ENCODE measurements at regions not wholly inside any gene's neighbourhood (a gene's known extent, or its start where the extent isn't known, plus 50 kb on each side); places are given as distances from the start of the nearest gene placed in this dataset.
"Not testable (repeated sequence)": the region's sequence is repeated elsewhere in the genome, so short reads cannot be mapped to it uniquely, and the experiment has no call there.

DNA sequence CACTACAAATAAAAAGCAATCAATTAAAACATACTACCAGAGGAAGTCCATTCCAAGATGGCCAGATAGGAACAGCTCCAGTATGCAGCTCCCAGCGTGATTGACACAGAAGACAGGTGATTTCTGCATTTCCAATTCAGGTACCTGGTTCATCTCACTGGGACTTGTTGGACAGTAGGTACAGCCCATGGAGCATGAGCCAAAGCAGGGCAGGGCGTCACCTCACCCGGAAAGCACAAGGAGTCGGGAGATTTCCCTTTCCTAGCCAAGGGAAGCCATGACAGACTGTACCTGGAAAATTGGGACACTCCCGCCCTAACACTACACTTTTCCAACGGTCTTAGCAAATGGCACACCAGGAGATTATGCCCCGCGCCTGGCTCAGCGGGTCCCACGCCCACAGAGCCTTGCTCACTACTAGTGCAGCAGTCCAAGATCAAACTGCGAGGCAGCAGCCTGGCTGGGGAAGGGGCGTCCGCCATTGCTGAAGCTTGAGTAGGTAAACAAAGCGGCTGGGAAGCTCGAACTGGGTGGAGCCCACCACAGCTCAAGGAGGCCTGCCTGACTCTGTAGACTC lies 106.0 kb downstream of the BUD13 start:
- DNase-seq, result not testable (repeated sequence)

DNA sequence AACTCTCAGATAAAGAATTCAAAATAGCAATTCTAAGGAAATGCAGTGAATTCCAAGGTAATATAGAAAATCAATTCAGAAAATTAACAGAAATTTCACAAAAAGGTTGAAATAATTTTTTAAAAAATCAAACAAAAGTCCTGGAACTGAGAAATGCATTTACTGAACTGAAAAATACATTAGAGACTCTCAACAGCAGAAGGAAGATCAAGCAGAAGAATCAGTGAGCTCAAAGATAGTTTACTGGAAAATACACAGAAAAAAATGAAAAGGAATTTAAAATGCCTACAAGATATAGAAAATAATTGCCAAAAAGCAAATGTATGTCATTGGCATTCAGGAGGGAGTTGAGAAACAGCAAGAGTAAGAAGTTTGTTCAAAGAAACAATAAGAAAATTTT lies 107.3 kb downstream of the BUD13 start:
- no peak for DNase-seq

DNA sequence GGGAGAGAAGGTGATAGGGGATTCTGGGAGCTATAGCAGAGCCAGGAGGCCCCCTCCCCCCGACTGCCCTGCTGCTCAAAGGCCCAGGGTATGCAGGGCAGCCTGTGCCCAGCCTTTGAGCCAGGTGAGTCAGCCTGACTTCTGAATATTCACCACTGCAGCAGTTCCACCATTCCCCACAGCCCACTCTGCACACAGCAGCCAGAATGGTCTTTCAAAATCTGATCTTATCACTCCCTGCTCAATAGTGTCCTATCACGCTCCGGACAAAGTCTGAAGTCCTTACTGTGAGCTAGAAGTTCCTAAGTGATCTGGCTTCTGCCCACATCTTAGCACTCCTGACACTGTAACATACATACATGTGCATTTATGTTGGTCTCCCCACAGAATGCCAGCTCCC lies 111.7 kb downstream of the BUD13 start:
- no peak for DNase-seq

DNA sequence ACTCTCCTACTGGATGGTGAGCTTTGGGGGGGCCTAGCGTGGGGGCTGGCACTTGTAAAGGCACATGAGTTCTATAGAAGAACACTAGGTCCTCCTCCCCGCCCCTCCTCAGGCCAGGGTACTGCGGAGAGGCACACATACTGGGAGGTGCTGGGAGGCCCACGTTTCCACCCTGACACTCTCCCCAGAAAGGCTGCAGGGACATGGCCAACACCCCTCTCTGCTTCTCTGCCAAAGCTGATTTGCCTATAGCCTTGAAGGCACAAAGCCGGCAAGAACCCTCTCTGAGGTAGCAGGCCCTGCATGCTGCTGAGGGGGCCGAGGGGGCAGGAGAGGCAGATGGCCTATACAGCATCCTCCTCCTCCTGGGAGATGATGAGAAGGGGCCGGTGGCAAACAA lies 112.8 kb downstream of the BUD13 start:
- no peak for DNase-seq

DNA sequence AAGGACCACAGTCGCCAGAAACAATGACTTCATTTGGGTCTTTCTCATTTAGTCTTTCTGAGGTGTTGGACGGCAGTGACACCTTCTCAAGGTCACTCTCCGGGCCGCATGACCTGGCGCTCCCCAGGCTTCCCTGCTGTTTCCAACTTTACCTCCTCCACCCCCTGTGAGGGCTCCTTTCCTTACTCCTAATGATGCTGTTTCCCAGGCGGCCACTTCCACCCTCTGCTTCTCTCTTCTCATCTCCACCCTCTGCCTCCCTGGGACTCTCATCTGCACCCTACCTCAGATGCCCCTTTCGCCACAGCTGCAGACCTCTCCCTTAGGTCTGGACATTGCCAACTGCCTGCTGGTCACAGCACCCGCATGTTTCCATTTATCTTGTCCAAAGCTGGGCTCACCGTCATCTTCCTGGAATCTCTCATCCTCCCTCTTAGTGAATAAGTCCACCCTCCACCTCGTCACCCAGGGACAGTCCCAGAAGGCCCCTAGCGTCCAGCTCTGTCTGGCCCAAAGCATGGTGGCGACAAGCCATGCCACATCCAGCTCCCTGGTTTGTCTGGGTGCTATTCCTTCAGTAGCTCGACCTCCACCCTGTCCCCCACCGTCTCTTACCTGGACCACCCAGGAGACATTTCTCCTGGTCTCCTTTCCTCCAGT lies 113.8 kb downstream of the BUD13 start:
- no peak for DNase-seq

DNA sequence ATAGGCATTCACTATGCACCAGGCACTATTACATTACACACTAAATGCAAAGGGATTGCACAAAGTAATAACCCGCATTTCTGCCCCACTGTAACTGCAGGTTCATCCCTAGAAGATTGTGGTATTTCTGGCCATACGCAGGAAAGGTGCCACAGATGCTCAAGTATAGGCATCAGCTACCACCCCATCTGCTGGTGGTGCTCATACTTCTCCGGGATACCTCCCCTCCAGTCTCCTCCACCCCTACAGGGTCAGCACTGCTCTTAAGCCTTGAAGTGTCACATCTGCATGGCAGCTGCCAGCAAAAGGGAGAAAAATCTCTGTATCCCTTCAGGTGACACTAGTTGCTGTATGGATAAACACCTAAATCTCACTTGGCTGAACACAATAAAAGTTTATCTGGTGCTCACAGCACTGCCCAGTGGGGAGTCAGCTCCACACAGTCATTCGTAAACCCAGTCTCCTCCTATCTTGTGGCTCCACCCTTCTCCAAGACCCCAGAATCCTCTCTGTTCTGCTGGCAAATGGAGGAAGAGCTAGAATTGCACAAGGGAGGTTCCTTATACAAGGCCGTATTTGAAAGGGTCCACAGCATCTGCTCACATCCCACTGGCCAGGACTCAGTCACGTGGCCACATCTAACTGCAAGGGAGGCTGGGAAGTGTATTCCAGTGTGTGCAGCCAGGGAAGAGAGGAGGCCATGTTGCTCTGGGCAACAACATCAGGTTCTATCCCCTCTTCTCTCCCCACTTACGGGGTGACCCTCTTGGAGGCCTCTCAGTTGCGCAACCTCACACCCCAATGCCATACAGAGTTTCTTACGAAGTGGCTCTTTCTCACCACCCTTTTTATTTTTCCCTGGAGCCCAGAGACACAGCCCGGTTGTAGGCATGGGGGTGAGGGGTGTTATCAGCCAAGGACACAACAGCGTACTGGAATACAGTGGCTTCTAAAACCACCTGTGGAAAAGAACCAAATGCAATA lies 114.7 kb downstream of the BUD13 start:
- no peak for DNase-seq

DNA sequence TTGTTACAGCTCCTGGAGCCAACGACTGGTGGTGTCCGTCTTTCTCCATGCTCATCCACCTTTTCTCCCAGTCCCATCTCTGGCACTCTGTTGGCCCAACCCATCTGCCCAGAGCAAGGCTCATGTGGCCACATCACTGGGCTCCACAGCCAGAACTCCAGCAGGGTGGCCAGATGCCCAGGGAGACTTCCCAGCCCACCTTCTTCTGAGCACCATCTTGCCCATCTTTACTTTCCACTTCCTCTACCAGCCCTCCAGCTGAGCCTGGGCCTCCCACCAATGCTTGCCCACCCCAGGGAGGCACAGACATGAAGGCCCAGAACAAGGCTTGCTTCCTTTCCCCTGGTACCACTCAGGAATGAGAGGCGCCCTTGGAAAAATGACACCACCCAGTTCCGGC lies 116.8 kb downstream of the BUD13 start:
- no peak for DNase-seq

DNA sequence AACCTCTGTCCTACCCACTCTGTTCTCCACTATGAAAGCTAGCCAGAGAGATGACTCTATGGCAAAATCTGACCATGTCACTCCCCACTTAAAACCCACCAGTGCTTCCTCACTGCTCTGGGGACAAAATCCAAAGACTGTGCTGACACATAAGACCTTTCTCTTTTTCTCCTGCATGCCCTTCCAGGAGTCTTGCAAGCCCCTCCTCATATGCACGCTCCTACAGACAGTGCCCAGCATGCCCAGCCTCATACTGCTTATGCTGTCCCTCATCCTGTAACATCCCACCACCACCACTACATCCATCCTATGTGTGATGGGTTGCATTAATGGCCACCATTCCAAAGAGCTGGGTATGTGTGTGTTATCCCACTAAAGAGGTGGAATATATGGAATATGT lies 118.3 kb downstream of the BUD13 start:
- no peak for DNase-seq

DNA sequence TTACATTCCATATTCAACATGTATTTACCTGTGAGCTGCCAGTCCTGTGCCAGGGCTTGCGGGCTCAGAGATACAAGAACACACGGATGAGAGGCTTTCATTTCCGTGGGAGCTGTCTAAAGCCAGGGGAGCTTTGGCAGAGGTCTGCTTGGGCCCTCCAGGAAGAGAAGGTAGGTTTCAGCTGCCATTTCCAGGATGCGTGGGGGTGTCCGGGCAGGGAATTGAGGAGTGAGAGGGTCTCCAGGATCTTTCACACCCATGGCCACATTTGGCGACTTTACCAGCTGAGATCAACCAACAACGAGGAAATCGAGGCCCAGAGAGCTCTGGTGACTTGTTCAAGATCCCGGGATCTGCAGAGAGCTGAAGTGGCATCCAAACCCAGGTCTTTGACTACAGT lies 119.6 kb downstream of the BUD13 start:
- DNase-seq, result no peak

DNA sequence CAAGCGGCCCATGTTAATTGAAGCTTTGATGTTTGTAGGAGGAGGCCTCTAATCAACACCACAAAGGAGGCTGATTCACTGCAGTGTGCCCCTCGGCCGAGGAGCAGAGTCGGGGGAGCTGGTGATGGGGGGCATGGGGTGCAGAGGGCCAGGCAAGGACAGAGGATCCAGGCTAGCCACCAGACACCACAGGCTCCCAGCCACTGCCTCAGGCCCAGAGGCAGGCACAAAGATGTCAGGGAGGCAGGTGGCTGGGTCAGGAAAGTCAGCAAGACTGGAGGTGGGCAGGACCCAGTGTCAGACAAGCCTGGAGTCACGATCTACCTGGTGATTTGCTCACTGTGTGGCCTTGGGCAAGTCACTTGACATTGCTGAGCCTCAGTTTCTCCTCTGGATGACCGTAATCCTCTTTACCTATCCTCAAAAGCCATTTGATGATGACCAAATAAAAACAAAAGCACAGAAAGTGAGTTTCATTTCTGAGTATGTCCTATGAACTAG lies 121.0 kb downstream of the BUD13 start:
- no peak for DNase-seq

DNA sequence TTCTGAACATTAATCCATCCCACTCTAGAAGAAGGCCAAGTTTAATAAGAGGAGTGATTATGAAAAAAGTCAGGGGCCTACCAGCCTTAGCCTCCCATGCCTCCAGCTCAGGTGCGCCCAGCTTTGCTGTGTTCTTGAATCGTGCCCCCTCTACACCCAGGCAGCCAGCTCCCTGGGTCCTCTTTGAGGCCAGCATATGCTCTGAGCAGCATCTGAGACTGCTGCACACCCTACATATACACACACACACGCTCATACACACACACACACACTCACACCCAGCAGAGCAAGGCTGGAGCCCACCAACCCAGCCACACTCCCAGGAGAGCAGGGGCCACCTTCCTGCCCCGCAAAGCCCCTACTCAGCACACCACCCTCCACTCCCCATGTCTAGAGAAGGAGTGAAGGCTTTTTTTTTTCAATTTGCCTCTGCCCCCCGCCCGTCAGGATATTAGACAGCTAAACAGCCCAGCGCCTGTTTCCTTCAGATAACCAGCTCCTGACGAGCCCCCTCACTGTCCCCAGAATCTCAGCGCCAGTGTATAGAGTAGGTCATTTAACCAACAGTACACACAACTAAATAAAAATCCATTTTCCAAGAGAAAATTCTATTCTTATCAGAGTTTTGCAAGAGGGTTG lies 121.6 kb downstream of the BUD13 start:
- DNase-seq, result no peak

DNA sequence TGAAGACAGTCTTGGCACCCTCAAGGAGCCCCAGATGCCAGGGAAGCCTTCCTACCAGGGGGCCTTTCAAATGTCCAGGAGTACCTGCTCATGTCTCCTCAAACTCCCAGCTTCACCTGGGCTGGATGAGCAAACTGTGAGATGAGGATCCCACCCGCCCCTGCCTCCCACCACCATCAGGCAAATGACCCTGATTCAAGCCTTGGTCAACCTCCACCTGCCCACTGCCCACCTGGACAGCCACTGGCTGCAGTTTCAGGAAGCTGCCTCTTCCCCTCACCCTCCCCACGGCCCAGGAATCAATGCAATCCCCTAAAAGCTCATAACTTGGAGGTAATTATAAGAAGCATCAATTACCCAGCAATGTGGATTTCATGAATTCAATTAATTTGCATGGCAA lies 122.7 kb downstream of the BUD13 start:
- DNase-seq, result no peak

DNA sequence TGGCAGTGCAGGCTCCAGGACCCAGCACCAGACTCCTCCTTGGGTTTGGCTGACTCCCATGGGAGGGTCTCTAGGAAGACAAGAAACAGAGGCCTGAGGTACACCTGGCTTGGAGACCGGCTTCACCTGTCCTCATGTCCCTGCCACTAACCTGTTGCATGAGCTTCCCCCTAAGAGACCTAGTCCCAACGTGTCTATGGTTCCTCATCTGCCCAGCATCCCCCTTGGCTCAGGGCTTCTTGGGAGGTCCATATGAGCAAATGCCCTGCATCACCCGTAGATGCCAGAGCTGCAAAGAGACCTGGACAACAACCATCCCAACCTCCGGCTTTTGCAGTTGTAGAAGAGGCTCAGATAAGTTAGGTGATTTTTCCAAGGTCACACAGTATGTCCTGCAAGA lies 123.5 kb downstream of the BUD13 start:
- no peak for DNase-seq

DNA sequence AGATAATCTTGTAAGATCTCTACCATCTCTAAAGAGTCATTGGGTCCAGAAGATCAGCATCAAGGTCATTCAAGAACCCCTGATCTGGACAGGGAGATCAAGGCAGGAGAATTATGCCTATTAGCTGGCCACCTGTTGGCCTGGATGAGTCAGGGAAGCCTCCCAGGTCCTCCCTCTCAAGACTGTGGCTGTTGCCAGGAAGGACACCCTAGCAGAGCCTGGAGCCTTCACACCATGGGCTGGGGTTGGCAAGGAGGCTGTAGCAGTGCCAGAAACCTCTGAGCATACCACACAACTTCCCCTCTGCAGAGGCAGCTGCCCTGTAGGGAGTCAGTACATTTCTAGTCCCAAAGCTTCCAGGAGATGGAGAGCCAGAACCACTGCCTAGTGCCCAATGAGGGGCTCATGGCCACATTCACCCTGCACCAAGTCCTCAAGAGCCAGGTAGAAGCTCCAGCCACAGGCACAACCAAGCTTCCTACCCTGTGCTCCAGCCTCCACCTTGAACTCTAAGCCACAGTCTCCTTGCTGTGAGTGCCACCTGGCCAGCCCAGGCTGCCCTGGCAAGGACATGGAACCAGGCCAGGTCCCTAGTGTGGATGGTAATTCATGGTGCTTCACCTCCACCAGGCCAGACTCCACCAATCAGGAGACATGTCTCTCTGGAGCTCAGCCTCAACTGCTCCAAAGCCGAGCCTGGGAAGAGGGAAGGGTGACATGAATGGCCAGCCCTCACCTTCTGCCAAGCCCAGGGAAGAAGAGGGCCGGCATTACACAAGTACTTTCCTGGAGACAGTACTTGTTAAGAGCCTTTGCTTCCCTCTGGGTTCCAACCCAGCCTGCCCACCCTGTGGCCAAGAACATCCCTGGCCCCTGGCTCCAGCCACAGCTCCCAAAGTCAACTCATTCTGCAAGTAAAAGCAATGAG lies 124.3 kb downstream of the BUD13 start:
- DNase-seq, result no peak

DNA sequence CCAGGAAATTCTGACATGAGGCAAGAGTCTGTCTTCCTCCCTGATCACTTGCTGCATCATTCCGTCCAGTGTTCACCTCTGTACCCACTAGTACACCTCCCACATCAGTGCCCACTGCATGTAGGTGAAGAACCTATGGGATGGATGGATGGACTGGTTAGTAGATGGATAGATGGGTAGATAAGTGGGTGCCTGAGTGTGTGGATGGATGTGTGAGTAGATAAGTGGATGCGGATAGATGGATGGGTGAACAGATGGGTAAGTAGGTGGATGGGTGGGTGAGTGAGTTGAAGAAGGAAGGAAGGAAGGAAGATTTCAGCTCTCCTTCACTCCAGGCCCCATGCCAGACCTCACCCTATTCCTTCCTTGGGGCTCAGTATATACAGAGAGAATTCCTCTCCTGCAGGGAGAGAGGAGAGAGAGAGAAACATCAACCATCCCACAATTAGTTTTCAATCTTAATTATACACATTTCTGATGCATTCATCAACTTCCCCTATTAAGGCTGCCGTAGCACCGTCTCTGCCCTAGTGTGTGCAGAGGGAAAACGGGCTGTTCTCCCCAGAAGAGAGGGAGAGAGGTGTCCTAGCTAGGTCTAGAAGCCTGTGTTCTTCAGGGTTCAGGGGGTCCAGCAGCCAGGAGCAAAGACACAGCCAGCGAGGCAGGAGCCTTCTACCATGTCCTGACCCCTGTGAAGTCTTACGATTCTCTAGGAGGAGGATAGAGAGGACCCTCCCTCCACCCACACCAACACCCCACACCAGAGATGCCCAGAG lies 125.3 kb downstream of the BUD13 start:
- DNase-seq, result no peak

DNA sequence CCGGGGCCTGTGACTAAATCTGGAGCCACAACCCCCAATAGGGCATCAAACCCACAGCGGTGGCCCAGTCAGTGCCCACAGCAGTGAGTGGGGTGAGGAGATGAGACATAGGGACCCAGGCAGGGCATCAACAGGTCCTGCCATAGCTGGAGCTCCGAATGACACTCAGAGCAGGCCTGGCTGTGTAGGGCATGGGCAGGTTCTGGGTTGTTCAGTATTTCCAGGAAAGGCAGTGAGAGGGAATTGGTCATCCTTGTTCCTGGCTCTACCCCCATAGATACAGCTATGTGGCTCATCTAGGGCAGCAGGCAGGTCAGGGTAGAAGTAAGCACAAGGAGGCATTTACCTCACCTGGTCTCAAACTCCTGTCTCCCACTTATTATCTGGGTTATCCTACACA lies 126.6 kb downstream of the BUD13 start:
- DNase-seq, result no peak

DNA sequence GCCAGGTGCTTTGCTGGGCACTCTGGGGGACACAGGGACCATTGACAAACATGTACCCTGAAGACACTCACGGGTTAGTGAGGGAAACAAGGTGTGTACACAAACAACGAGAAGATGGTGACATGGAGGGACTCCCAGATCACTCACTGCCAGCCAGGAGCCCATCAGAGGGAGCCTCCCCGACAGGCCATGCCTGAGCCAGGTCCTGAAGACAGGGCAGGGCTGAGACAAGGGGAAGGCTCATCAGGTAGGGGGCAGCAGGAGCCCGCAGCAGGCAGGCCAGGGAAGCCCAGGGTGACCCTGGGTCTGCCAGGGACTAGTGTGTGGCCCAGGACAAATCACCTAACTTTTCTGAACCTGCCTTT lies 127.9 kb downstream of the BUD13 start:
- no peak for DNase-seq

DNA sequence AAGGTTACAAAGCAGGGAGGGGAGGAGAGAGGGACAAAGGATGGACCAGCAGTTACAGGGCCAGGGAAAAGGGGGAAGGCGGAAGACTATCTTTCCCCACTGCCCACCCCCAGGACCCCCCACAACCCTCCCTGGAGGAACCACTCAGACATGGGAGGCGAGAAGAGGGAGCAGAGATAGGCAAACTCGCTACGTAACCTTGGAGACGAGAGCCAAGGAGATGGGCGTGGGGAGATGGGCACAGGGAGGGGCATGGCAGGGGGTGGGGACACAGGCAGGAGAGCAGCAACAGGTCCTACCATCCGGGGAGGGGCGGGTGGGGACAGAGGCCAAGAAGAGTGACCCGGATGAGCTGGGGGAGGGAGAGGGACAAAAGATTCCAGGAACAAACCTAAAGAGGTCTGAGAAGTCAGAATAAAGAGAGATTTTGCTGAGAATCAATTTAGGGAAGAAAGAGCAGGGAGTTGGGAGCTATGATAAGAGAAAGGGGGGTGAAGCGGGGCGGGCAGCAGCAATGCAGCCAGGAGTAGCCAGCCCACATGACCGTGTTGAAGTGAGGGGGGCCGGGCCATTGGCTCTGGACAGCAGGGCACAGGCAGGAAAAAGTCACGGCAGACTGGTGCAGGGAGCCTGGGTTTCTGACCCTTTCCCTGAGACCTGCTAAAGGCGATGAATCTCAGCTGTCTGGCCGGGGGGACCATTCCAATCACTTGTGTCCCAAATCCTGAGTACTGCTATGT lies 128.4 kb downstream of the BUD13 start:
- DNase-seq, result no peak

DNA sequence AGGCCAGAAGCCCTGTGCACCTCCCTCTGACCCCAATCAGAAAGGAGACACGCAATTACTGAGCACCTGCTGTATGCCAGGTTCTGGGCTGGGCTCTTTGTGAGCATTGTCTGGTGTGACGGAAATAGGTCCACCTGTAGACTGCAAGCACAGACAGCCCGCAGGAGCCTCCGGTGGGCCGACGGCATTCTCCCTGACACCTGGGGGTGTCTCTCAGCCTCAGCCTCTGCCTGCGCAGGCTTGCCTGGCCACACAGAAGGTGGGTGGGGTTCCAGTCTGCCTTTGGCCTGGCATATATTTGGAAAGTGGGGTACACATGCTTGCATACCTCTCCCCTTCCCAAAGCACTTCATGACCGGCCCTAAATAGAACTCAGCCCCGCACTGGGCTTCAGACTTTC lies 129.3 kb downstream of the BUD13 start:
- DNase-seq, result no peak

DNA sequence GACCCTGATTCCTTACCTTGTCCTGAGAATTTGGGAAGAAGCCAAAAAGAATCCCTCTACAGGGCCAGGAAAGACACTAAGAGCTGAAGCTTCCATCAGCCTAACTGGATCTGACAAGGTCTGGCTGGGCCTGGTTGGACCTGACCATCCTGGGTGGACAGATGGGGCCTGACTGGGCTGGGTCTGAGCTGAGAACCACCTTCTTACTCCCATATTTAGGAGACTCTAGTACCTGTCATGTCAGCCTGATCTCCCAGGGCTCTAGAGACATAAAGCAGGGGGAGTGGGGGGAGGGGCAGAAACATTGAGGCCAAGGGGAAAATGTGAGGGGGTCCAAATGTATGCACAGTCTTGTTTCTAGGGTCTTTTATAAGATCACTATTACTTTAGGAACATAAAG lies 129.9 kb downstream of the BUD13 start:
- no peak for DNase-seq

DNA sequence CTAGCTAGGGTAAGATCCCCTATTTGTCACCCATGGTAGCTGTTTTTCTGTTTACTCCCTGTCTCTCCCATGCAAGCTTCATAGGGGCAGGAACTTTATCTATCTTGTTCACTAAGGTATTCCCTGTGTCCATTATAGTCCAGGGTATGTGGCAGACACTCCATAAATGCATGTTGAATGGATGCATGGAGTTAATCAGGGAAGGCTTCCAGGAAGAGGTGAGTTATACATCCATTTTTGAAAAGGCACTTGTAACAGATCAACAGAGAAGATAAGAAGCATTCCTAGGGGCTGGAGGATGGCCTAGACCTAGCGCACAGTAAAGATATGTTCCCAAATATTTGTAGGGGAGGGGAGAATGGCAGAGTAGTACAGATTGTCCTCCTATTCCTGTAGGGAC lies 130.3 kb downstream of the BUD13 start:
- no peak for DNase-seq

Measured in NK-92 treated with Interleukin-12 subunit alpha and Interleukin-12 subunit beta, amount 100 ng/mL, for 24 hours (cell line).